WTC11 (cell line): ENCODE measurements at regions not wholly inside any gene's neighbourhood (a gene's known extent, or its start where the extent isn't known, plus 50 kb on each side); places are given as distances from the start of the nearest gene placed in this dataset.

Experiments used
- CTCF ChIP-seq: fragments of 200-600 bp; IDR thresholded peaks from 2 replicates; pipeline ENCODE4 v1.8.0; 2022; ENCODE audit warnings: antibody characterized with exemption
- JUN ChIP-seq: sonication (generic); formaldehyde crosslinking; IDR thresholded peaks from 2 replicates; pipeline ENCODE4 v1.8.0; 2023; ENCODE audit warnings: mild to moderate bottlenecking, missing genetic modification reagents
- PRDM15 ChIP-seq: sonication (generic); formaldehyde crosslinking; IDR thresholded peaks from 2 replicates; pipeline ENCODE4 v1.8.0; 2022; ENCODE audit warnings: missing genetic modification reagents

GRCh38 chr2:48851161-48851560, 95.6 kb upstream of the LHCGR start:
- TF ChIP-seq CTCF (no peak), JUN (CRISPR knock-in tag) (no peak), PRDM15 (CRISPR knock-in tag) (no peak)
